Keratinocyte (primary cell): ENCODE measurements at regions not wholly inside any gene's neighbourhood (a gene's known extent, or its start where the extent isn't known, plus 50 kb on each side); places are given as distances from the start of the nearest gene placed in this dataset.

Experiments used
- CTCF ChIP-seq, 3 experiments: IDR thresholded peaks in 1 of 3; conservative IDR thresholded peaks in 1 of 3; optimal IDR thresholded peaks in 1 of 3; 2 replicates in 2 of 3; 3 replicates in 1 of 3; pipeline versions ENCODE3 to v1.5.1; 2011; ENCODE audit warnings: low read length in 3 of 3, mild to moderate bottlenecking in 3 of 3, moderate library complexity in 2 of 3, control low read depth in 1 of 3, inconsistent platforms in 1 of 3; ENCODE audit not compliant: insufficient read depth in 2 of 3; ENCODE audit errors: extremely low read depth in 1 of 3
- EZH2 ChIP-seq: IDR thresholded peaks from one replicate; pipeline ENCODE4 v1.6.1; 2012; ENCODE audit warnings: inconsistent platforms, mild to moderate bottlenecking, low read length, moderate library complexity

GRCh38 chr18:60872434-60872833 lies 460.8 kb upstream of the CDH20 start:
- TF ChIP-seq CTCF (optimal IDR thresholded peaks at IDR 0.05 in 1 of 3, IDR thresholded peaks at IDR 0.05 in 1 of 3, conservative IDR thresholded peaks at IDR 0.05 in 1 of 3; ENCODE audit: extremely low read depth in 1 of 3, insufficient read depth in 2 of 3, low read length in 3 of 3) (no peak), EZH2 (no peak)
